Keratinocyte (primary cell): ENCODE measurements at regions not wholly inside any gene's neighbourhood (a gene's known extent, or its start where the extent isn't known, plus 50 kb on each side); places are given as distances from the start of the nearest gene placed in this dataset.

Experiments
- EZH2 ChIP-seq: IDR thresholded peaks from one replicate; pipeline ENCODE4 v1.6.1; 2012; ENCODE audit warnings: inconsistent platforms, mild to moderate bottlenecking, low read length, moderate library complexity
- TF ChIP-seq, protein P1 (sequence below), 3 experiments: IDR thresholded peaks in 1 of 3; conservative IDR thresholded peaks in 1 of 3; optimal IDR thresholded peaks in 1 of 3; 2 replicates in 2 of 3; 3 replicates in 1 of 3; pipeline versions ENCODE3 to v1.5.1; 2011; ENCODE audit warnings: low read length in 3 of 3, mild to moderate bottlenecking in 3 of 3, moderate library complexity in 2 of 3, control low read depth in 1 of 3, inconsistent platforms in 1 of 3; ENCODE audit not compliant: insufficient read depth in 2 of 3; ENCODE audit errors: extremely low read depth in 1 of 3

DNA sequence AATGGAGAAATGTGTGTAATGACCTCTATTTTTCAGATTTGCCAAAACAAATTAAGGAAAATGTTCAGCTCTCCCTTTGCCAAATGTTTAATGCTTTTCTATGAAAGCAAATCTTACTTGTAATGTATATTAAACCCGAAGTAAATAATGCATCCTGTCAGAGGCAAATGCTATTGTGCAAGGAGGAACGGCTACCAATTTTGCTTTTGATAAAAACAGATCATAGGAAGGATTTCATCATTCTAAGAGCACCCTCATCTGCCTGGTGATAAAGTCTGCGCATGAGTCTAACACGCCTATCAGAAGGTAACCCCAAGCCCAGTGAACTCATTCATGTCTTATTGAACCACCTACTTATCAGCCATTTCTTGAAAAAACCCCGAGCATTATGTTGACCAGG is 412.4 kb upstream of the MKI67 start:
- TF ChIP-seq, protein P1, sequence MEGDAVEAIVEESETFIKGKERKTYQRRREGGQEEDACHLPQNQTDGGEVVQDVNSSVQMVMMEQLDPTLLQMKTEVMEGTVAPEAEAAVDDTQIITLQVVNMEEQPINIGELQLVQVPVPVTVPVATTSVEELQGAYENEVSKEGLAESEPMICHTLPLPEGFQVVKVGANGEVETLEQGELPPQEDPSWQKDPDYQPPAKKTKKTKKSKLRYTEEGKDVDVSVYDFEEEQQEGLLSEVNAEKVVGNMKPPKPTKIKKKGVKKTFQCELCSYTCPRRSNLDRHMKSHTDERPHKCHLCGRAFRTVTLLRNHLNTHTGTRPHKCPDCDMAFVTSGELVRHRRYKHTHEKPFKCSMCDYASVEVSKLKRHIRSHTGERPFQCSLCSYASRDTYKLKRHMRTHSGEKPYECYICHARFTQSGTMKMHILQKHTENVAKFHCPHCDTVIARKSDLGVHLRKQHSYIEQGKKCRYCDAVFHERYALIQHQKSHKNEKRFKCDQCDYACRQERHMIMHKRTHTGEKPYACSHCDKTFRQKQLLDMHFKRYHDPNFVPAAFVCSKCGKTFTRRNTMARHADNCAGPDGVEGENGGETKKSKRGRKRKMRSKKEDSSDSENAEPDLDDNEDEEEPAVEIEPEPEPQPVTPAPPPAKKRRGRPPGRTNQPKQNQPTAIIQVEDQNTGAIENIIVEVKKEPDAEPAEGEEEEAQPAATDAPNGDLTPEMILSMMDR (optimal IDR thresholded peaks at IDR 0.05 in 1 of 3, IDR thresholded peaks at IDR 0.05 in 1 of 3, conservative IDR thresholded peaks at IDR 0.05 in 1 of 3; ENCODE audit: extremely low read depth in 1 of 3, insufficient read depth in 2 of 3, low read length in 3 of 3): no peak
- TF ChIP-seq EZH2: no peak
